Fibroblast of mammary gland (primary cell): ENCODE measurements at regions not wholly inside any gene's neighbourhood (a gene's known extent, or its start where the extent isn't known, plus 50 kb on each side); places are given as distances from the start of the nearest gene placed in this dataset.

Experiments
- DNase-seq: peaks from one replicate; pipeline ENCODE4 v3.0.0-alpha.2; 2010; ENCODE audit warnings: low read depth
- H3K4me3 ChIP-seq: 2 replicates; pipeline ENCODE4 v1.5.1; 2011; ENCODE audit warnings: low read depth, mild to moderate bottlenecking, low read length, moderate library complexity; ENCODE audit not compliant: control insufficient read depth
- CTCF ChIP-seq: conservative IDR thresholded peaks from 2 replicates; pipeline ENCODE4 v1.5.1; 2011; ENCODE audit warnings: low read depth, low read length, inconsistent platforms; ENCODE audit not compliant: control insufficient read depth, insufficient read depth

- TF ChIP-seq CTCF, result no peak
- H3K4me3 ChIP-seq, result no peak overlapping the region
- peak; percentile 57 for DNase-seq
Observed at GRCh38 chr21:28639737-28640136, 352.9 kb downstream of the LTN1 start.

- no peak for TF ChIP-seq CTCF
- no peak overlapping the region for H3K4me3 ChIP-seq
Observed at GRCh38 chr21:28636752-28637691, 355.7 kb downstream of the LTN1 start.

GRCh38 chr21:28635541-28635940, 357.1 kb downstream of the LTN1 start:
- H3K4me3 ChIP-seq, result no peak overlapping the region
- DNase-seq, result no peak
- no peak for TF ChIP-seq CTCF

More at GRCh38 chr21:28636752-28637691, 355.7 kb downstream of the LTN1 start:
- peak; percentile 85 for DNase-seq

- no peak for TF ChIP-seq CTCF
- H3K4me3 ChIP-seq, result no peak overlapping the region
Observed at GRCh38 chr21:28633839-28634555, 358.7 kb downstream of the LTN1 start.

GRCh38 chr21:28632755-28633408, 359.8 kb downstream of the LTN1 start:
- TF ChIP-seq CTCF, result no peak
- DNase-seq, result peak; percentile 85
- no peak overlapping the region for H3K4me3 ChIP-seq

More at GRCh38 chr21:28633839-28634555, 358.7 kb downstream of the LTN1 start:
- DNase-seq, result peak; percentile 97

GRCh38 chr21:28627691-28628090, 365.0 kb downstream of the LTN1 start:
- peak; percentile 66 for DNase-seq
- H3K4me3 ChIP-seq, result no peak overlapping the region
- TF ChIP-seq CTCF, result no peak
